Stimulated activated CD4-positive, alpha-beta T cell treated with anti-CD3 and anti-CD28 coated beads, TNF-alpha, amount 100 ng/mL, for 48 hours (primary cell): ENCODE measurements at regions not wholly inside any gene's neighbourhood (a gene's known extent, or its start where the extent isn't known, plus 50 kb on each side); places are given as distances from the start of the nearest gene placed in this dataset.

Experiments
- DNase-seq, 3 donors: peaks; one replicate each; pipeline ENCODE4 v3.0.0-alpha.2; 2020; ENCODE audit warnings: low read depth in 3 of 3

- DNase-seq, result no peak
Measured at GRCh38 chr11:15580056-15580774, 465.5 kb downstream of the INSC start.

- no peak for DNase-seq
Measured at GRCh38 chr11:15580775-15581095, 466.0 kb downstream of the INSC start.

- no peak for DNase-seq
Measured at GRCh38 chr11:15584158-15584557, 469.4 kb downstream of the INSC start.

GRCh38 chr11:15585602-15586331 is 471.0 kb downstream of the INSC start:
- no peak for DNase-seq

DNA sequence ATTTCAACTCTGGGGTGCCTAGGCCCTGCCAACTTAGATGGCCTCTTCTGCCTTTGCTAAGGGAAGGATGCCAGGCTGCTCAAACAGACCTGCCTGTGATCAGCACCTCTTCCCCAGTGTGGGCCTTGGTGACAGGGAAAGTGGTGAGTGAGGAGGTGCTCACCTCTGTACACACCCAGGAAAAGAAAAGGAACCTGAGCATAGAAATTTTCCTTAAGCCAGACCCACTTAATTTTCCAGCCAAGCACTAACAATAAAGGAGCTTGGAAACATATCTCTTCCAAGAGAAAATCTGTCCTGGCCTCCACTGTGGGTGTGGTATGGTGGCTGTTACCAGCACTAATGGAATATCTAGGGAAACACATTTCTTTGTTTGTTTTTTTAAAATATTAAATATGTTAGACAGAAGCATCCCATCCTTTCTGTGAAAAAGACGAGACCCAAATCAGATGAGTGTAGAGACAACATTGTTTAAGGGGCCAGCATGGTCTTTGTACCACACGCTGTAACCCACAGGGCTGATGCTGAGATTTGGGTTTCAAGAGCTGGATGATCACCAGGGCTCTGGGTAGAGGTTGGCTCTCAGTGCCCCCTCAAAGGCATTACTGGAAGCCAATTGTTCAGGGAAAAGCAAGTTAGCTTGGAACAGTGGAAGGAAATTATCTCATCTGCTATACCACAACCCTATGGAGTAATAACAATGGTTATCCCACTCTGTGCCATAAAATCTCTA is 472.2 kb downstream of the INSC start:
- DNase-seq, result no peak

GRCh38 chr11:15589070-15589626 is 474.4 kb downstream of the INSC start:
- DNase-seq, result no peak

DNA sequence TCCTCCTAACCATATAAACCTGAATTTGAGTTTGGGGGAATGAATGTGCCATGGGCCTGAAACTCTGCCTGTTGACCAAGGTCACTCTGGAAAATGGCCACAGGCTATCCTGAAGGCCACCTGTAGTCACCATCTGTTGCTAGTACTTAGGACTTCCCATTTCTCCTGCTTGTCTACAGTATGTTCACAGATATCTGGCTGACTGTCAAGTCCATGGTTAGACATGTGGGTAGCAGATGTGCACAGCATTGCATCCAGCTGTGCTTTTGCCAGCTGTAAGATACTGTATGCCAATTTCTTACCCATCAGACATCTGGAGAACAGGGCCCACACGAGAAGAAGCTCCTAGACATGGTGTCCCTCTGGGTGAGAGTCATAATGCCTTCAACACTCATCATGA is 475.4 kb downstream of the INSC start:
- no peak for DNase-seq

DNA sequence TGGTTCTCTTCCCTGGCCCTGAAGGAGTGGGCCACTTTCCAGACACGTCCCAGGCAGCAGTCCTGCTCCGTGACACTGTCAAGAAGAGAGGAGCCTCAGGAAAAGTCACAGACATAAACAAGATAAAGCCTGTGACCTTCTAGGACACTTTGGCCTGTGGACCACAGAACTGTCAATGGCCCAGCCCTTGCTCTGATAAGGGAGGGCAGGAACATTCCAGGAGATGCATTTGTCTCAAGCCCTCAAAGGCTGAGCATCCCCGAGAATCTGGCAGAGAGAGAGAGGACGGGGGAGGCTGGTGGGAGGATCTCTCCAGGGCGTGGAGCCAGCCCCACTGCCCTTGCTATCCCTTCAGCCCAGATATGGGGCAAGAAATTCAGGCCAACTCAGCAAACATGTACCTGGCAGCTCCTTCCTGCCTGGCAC is 476.4 kb downstream of the INSC start:
- DNase-seq, result no peak

- no peak for DNase-seq
Measured at GRCh38 chr11:15594607-15595006, 479.9 kb downstream of the INSC start.

DNA sequence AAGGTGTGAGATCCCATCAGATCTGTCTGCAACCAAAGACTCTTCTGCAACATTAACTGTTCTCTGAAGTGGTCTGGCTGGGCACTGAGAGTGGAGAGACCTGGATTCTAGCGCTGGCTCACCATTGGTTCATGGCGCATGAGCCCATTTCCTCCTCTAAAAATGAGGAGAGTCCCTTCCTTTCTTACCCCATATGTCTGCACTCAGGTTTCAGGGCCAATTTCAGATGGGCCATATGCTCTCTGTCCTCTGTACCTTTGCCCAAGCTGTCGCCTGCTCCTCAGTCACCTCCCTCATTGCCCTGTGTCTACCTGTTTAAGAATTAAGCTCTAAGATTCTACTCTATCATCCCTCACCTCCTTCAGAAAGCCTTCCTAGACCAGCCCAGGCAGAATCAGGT is 484.7 kb downstream of the INSC start:
- no peak for DNase-seq

DNA sequence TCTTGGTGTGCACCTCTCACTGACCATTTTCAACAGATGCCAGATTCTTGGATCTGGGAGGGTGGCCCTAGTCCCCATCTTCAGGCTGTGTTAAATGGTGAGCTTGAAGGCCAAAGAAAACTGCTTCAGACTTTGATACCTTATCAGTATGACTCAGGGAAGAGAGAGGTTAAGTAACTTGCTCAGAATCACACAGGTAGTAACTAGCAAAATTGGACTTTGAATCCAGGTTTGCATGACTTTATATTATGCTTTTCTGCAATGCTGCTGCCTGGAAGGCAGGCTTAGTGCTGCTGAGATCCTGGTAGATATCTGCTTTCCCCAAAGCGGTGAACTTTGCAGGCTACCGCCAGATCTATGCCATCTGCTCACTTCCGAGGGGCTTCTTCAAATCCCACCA is 487.3 kb downstream of the INSC start:
- no peak for DNase-seq

GRCh38 chr11:15602785-15603567 is 488.3 kb downstream of the INSC start:
- DNase-seq, result no peak

DNA sequence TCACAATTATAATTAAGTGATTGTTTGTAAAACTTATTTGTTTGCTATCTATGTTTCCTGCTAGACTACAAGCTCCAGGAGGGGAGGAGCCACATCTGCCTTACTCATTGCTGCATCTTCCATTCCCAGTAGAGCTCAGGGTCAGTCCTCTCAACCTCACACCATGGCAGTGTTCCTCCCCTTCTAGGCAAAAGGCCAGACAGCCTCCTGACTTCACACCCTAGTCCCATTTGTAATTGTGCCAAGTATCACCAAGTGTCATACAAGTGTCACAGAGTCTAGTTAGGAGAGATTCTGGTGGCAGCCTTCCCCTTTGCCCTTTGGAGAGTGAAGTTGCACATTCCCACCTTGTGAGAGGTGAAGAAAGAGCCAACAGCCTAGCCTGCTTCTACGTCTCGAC is 490.4 kb downstream of the INSC start:
- no peak for DNase-seq

DNA sequence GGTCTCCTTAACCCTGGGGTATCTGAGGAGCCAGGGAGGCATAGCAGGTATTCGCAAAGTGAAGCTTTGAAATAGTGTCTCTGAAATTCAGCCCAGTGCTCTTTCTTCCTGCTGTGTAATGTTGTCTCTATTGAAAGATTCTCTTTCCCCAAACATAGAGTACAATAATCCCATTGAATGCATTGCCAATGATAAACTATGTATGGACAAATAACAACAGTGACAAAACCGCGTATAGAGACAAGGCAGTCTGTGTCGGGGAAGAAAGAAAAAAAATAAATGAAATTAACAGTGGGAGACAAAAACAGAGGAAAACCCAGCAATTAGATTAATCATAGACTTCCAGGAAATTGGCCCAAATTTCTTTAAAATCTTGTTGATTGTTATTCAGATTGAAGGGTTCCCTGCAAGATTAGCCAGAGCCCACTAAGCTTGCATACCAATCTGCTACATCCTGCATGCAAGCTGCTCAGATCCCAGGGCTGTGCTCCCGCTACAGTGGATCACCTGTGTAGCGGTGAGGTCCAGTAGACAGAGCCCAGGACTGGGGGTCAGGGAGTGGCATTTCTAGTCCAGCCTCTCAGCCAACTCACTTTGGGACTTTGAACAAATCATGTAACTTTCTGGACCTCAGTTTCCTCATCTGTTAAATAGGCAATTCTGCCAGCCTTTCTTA is 492.8 kb downstream of the INSC start:
- no peak for DNase-seq

DNA sequence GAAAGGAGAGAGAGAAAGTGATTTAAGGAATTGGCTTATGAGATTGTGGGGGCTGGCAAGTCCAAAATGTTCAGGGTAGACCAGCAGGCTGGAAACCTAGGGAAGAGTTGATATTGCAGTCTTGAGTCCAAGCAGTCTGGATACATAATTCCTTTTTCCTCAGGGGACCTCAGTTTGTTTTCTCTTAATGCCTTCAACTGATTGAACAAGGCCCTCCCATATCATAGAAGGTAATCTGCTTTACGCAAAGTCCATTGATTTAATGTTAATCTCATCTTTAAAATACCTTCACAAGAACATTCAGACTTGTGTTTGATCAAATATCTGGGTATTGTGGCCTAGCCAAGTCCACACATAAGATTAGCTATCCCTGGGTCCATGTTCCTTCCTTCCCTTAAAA is 494.7 kb downstream of the INSC start:
- no peak for DNase-seq

GRCh38 chr11:15610881-15611280 is 496.2 kb downstream of the INSC start:
- DNase-seq, result no peak

GRCh38 chr11:15613251-15613650 is 498.5 kb downstream of the INSC start:
- DNase-seq, result no peak

DNA sequence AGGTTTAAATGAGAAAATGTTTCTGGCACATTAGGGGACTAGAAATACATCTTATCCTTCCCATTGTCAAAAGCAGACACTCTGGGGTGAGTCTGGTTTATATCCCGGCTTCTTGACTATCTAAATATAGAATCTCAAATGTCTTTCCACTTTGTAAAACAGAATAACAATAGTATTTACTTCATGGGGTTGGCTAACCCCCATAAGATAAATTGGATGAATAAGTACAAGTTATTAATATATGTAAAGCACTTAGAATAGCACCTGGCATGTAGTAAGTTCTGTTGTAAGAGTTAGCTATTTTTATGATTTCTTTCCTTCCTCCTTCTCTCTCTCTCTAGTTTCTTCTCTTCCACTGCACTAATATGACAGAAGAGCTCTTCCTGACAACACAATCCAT is 499.1 kb downstream of the INSC start:
- no peak for DNase-seq

- no peak for DNase-seq
Measured at GRCh38 chr11:15615398-15616096, 500.8 kb downstream of the INSC start.
